WTC11 (cell line): ENCODE measurements at regions not wholly inside any gene's neighbourhood (a gene's known extent, or its start where the extent isn't known, plus 50 kb on each side); places are given as distances from the start of the nearest gene placed in this dataset.

Experiments used
- ATAC-seq: fragments of 200-7000 bp; cut with Tn5 transposase; 2 replicates; pipeline ENCODE4 v1.10.0; 2021; ENCODE audit warnings: mild to moderate bottlenecking, moderate library complexity
- CTCF ChIA-PET: fragments of 300-600 bp; sonication (Branson Sonifier 250); formaldehyde crosslinking; loops from one replicate; lab custom pipeline; 2021; ENCODE audit warnings: antibody characterized with exemption; lab: Charles Lee
- POLR2A ChIA-PET: fragments of 350-600 bp; sonication (Branson Sonifier 250); formaldehyde crosslinking; loops from one replicate; lab custom pipeline; 2021; ENCODE audit warnings: antibody characterized with exemption; lab: Charles Lee
- DNase-seq: peaks from one replicate; pipeline ENCODE4 v3.0.0; 2021; ENCODE audit warnings: low spot score
- H3K27ac Mint-ChIP-seq: 2 replicates; pipeline ENCODE4 v1.8.0; 2021; ENCODE audit warnings: mixed read lengths
- H3K27me3 Mint-ChIP-seq: 2 replicates; pipeline ENCODE4 v1.8.0; 2021; ENCODE audit warnings: low read depth, mild to moderate bottlenecking, moderate library complexity, mixed read lengths
- H3K36me3 Mint-ChIP-seq: 2 replicates; pipeline ENCODE4 v1.8.0; 2021; ENCODE audit warnings: mixed read lengths
- H3K4me1 Mint-ChIP-seq: 2 replicates; pipeline ENCODE4 v1.8.0; 2022; ENCODE audit warnings: mixed read lengths
- H3K4me3 Mint-ChIP-seq: 2 replicates; pipeline ENCODE4 v1.8.0; 2021; ENCODE audit warnings: mild to moderate bottlenecking, moderate library complexity, mixed read lengths
- H3K9me3 Mint-ChIP-seq: 2 replicates; pipeline ENCODE4 v1.8.0; 2021; ENCODE audit warnings: mixed read lengths
- ATF1 ChIP-seq: sonication (generic); formaldehyde crosslinking; IDR thresholded peaks from 2 replicates; pipeline ENCODE4 v1.8.1; 2023; ENCODE audit warnings: mild to moderate bottlenecking, moderate library complexity, missing genetic modification reagents
- E2F4 ChIP-seq: sonication (generic); formaldehyde crosslinking; IDR thresholded peaks from 2 replicates; pipeline ENCODE4 v1.8.1; 2022; ENCODE audit warnings: low read depth, mild to moderate bottlenecking, moderate library complexity, missing genetic modification reagents, borderline replicate concordance
- ELF4 ChIP-seq: sonication (generic); formaldehyde crosslinking; IDR thresholded peaks from 2 replicates; pipeline ENCODE4 v1.8.1; 2022; ENCODE audit warnings: low read depth, mild to moderate bottlenecking, moderate library complexity, missing genetic modification reagents
- ESRRA ChIP-seq: sonication (generic); formaldehyde crosslinking; IDR thresholded peaks from 2 replicates; pipeline ENCODE4 v1.8.1; 2022; ENCODE audit warnings: mild to moderate bottlenecking, missing genetic modification reagents, borderline replicate concordance
- FOXJ3 ChIP-seq: sonication (generic); formaldehyde crosslinking; IDR thresholded peaks from 2 replicates; pipeline ENCODE4 v1.9.0; 2021; ENCODE audit warnings: missing genetic modification reagents, mild to moderate bottlenecking, borderline replicate concordance
- FOXP1 ChIP-seq: sonication (generic); formaldehyde crosslinking; IDR thresholded peaks from 2 replicates; pipeline ENCODE4 v1.8.0; 2022; ENCODE audit warnings: missing genetic modification reagents, mild to moderate bottlenecking, moderate library complexity, borderline replicate concordance
- HMGA2 ChIP-seq: fragments of 250-450 bp; sonication (Bioruptor Pico); IDR thresholded peaks from 2 replicates; pipeline ENCODE4 v1.4.0; 2021; ENCODE audit warnings: mild to moderate bottlenecking, moderate library complexity
- JAZF1 ChIP-seq: fragments of 250-450 bp; sonication (Bioruptor Pico); IDR thresholded peaks from 2 replicates; pipeline ENCODE4 v1.9.0; 2021; ENCODE audit warnings: moderate library complexity, mild to moderate bottlenecking, inconsistent platforms
- KAT7 ChIP-seq: sonication (generic); formaldehyde crosslinking; IDR thresholded peaks from 2 replicates; pipeline ENCODE4 v1.8.1; 2023; ENCODE audit warnings: missing genetic modification reagents, mild to moderate bottlenecking, borderline replicate concordance
- NFE2L1 ChIP-seq: sonication (generic); formaldehyde crosslinking; IDR thresholded peaks from 2 replicates; pipeline ENCODE4 v1.8.1; 2023; ENCODE audit warnings: missing genetic modification reagents
- NFYB ChIP-seq: sonication (generic); formaldehyde crosslinking; conservative IDR thresholded peaks from 2 replicates; pipeline ENCODE4 v1.8.0; 2022; ENCODE audit warnings: low read depth, missing genetic modification reagents
- NR1H2 ChIP-seq: sonication (generic); formaldehyde crosslinking; IDR thresholded peaks from 2 replicates; pipeline ENCODE4 v1.9.0; 2021; ENCODE audit warnings: mild to moderate bottlenecking, moderate library complexity, missing genetic modification reagents
- NR3C1 ChIP-seq: sonication (generic); formaldehyde crosslinking; conservative IDR thresholded peaks from 2 replicates; pipeline ENCODE4 v1.8.1; 2023; ENCODE audit warnings: low read depth, mild to moderate bottlenecking, missing genetic modification reagents
- OVOL2 ChIP-seq: fragments of 250-450 bp; sonication (Bioruptor Pico); IDR thresholded peaks from 2 replicates; pipeline ENCODE4 v1.9.0; 2021; ENCODE audit warnings: mild to moderate bottlenecking, borderline replicate concordance
- TP53 ChIP-seq: sonication (generic); formaldehyde crosslinking; IDR thresholded peaks from 2 replicates; pipeline ENCODE4 v1.8.1; 2023; ENCODE audit warnings: mild to moderate bottlenecking, missing genetic modification reagents
- ZNF232 ChIP-seq: sonication (generic); formaldehyde crosslinking; IDR thresholded peaks from 2 replicates; pipeline ENCODE4 v1.8.0; 2022; ENCODE audit warnings: mild to moderate bottlenecking, missing genetic modification reagents
- ZNF396 ChIP-seq: fragments of 250-450 bp; sonication (Bioruptor Pico); IDR thresholded peaks from 2 replicates; pipeline ENCODE4 v1.8.0; 2021; ENCODE audit warnings: mild to moderate bottlenecking, moderate library complexity, borderline replicate concordance
- ZNF423 ChIP-seq: fragments of 250-450 bp; sonication (Bioruptor Pico); IDR thresholded peaks from 2 replicates; pipeline ENCODE4 v2.1.2; 2022; ENCODE audit warnings: mild to moderate bottlenecking, moderate library complexity
- ZSCAN18 ChIP-seq: fragments of 250-450 bp; sonication (Bioruptor Pico); IDR thresholded peaks from 2 replicates; pipeline ENCODE4 v2.1.2; 2022; ENCODE audit warnings: mild to moderate bottlenecking, moderate library complexity
- TF ChIP-seq, protein P1 (sequence below): sonication (generic); formaldehyde crosslinking; IDR thresholded peaks from 2 replicates; pipeline ENCODE4 v1.8.1; 2023; ENCODE audit warnings: mild to moderate bottlenecking, missing genetic modification reagents
- TF ChIP-seq, protein P2 (sequence below): sonication (generic); formaldehyde crosslinking; IDR thresholded peaks from 2 replicates; pipeline ENCODE4 v1.8.1; 2022; ENCODE audit warnings: mild to moderate bottlenecking, missing genetic modification reagents, moderate library complexity, borderline replicate concordance
- TF ChIP-seq, protein P3 (sequence below): sonication (generic); formaldehyde crosslinking; IDR thresholded peaks from 2 replicates; pipeline ENCODE4 v1.8.1; 2022; ENCODE audit warnings: mild to moderate bottlenecking, moderate library complexity, missing genetic modification reagents

DNA sequence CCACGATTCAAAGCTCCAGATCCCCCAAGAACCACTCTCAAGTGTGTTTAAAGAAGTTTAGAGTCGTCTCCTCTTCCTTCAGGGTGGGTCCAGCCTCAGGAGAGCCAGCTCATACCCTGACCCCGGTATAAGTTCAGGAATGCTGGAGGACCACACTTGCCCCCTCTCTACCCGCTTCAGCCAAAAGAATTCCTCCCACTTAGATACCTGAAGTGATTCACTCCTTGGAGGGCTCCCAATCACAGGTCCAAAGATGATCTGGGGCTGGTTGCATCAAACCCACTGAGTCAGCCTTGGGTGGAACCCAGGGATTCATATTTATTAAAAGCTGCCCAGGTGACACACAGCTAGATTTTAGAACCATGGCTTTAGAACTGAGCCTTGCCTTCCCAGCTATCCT lies 133.5 kb upstream of the PARP11 start:
- ATAC-seq = no peak
- H3K4me1 Mint-ChIP-seq = peaks cover 17% of the 10 kb centered on the region
- POLR2A ChIA-PET = no interaction called here

DNA sequence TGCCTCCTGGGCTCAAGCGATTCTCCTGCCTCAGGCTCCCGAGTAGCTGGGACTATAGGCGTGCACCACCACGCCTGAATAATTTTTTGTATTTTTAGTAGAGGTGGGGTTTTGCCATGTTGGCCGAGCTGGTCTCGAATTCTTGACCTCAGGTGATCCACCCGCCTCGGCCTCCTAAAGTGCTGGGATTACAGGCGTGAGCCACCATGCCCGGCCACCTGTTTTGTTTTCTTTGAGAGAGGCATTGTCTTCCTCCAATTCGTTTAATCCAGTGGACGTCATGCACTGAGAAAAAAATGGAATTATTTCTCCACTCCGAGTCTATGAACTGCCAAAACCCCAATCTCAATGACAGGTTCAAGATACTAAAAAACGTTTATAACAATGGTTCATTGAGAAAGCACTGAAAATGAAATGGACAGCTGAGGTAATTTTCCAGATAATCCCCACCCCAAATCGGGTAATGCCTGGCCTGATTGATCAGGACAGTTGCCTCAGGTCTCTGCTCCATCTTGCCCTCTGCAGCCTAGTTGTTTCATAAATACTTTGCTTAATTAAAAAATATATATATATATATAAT lies 132.7 kb upstream of the PARP11 start:
- Mint-ChIP-seq H3K36me3 (peaks cover 11% of the 10 kb centered on the region), H3K4me3 (no peak overlapping the region), H3K27me3 (peaks cover 3% of the 10 kb centered on the region), H3K4me1 (peaks cover 14% of the 10 kb centered on the region), H3K27ac (no peak overlapping the region; the same call in 1 of the 2 replicates), H3K9me3 (peaks cover 14% of the 10 kb centered on the region)
- no peak for TF ChIP-seq ZNF396 (CRISPR knock-in tag)
- no peak for TF ChIP-seq TP53
- no peak for TF ChIP-seq E2F4
- TF ChIP-seq NR1H2 (CRISPR knock-in tag) = no peak
- no peak for TF ChIP-seq HMGA2
- TF ChIP-seq ZNF423 (CRISPR knock-in tag) = no peak
- no peak for TF ChIP-seq NFE2L1 (CRISPR knock-in tag)
- TF ChIP-seq, protein P1, sequence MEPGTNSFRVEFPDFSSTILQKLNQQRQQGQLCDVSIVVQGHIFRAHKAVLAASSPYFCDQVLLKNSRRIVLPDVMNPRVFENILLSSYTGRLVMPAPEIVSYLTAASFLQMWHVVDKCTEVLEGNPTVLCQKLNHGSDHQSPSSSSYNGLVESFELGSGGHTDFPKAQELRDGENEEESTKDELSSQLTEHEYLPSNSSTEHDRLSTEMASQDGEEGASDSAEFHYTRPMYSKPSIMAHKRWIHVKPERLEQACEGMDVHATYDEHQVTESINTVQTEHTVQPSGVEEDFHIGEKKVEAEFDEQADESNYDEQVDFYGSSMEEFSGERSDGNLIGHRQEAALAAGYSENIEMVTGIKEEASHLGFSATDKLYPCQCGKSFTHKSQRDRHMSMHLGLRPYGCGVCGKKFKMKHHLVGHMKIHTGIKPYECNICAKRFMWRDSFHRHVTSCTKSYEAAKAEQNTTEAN = no peak
- TF ChIP-seq NFYB = no peak
- no peak for TF ChIP-seq JAZF1 (CRISPR knock-in tag)
- TF ChIP-seq ATF1 = no peak
- no peak for ATAC-seq
- no peak for DNase-seq
- POLR2A ChIA-PET = no interaction called here
- CTCF ChIA-PET = interaction anchor here (0.9 to 1.8 kb wide), 3 partner anchors 26 to 271 kb away, joined by 3 to 5 read pairs (median 3); no protein-coding TSS in a partner anchor

More for the DNA sequence above, 133.5 kb upstream of the PARP11 start:
- no peak for TF ChIP-seq ZNF423 (CRISPR knock-in tag)
- TF ChIP-seq JAZF1 (CRISPR knock-in tag) = no peak
- no peak for TF ChIP-seq E2F4
- peaks cover 6% of the 10 kb centered on the region for H3K9me3 Mint-ChIP-seq
- H3K27me3 Mint-ChIP-seq = no peaks in the 10 kb centered on the region; the same call in 1 of the 2 replicates
- DNase-seq = no peak
- no peak overlapping the region for H3K4me3 Mint-ChIP-seq
- CTCF ChIA-PET = interaction anchor here (0.6 to 1.2 kb wide), 3 partner anchors 26 to 270 kb away, joined by 3 read pairs; no protein-coding TSS in a partner anchor
- no peak overlapping the region for H3K27ac Mint-ChIP-seq
- H3K36me3 Mint-ChIP-seq = 0 out of 2 replicates have a peak, but pooled peaks cover 4% of the 10 kb centered on the region

DNA sequence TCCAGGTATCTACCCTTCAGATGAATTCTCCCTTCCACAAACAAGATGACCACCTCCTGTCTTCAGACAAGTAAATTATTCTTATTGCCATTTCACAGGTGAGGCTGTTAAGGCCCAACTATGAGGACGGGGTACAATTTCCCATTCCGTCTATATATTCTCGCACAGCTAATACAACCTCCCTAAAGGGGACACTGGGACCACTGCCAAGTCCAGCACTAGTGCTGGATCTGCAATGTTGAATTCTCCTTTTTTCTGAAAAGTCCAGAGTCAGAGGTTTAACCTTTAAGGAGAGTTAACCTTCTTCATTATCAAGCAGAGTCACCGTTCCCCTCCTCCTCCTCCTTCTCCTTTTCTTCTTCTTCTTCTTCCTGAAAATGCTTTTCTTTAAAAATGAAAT lies 130.4 kb upstream of the PARP11 start:
- ChIA-PET POLR2A (no interaction called here), CTCF (no interaction called here)
- Mint-ChIP-seq H3K9me3 (peaks cover 26% of the 10 kb centered on the region), H3K4me3 (no peak overlapping the region), H3K4me1 (peaks cover 26% of the 10 kb centered on the region), H3K27ac (no peak overlapping the region), H3K27me3 (peaks cover 10% of the 10 kb centered on the region), H3K36me3 (peaks cover 18% of the 10 kb centered on the region)
- no peak for ATAC-seq
- no peak for DNase-seq
- no peak for TF ChIP-seq FOXJ3
- no peak for TF ChIP-seq NR3C1
- no peak for TF ChIP-seq NR1H2 (CRISPR knock-in tag)
- no peak for TF ChIP-seq OVOL2 (CRISPR knock-in tag)

DNA sequence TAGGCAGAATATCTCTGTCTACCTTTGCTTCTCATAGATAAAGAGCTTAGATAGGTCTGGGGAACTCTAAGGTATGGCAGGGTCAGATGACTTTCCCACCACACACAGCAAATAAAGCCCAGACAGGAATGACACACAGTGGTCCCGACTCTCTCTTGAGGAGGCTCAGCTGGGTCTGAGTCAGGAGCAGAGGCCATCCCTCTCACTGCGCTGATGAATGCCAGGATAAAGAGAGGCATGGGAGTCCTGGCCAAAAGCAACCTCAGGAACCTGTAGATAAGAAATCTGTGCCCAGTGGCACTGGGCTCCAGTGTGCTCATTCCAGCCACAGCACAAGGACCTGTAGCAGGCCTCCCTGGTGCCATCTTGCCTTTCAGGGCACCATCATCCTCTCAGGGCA lies 129.4 kb upstream of the PARP11 start:
- peaks cover 26% of the 10 kb centered on the region for H3K9me3 Mint-ChIP-seq
- H3K4me3 Mint-ChIP-seq = no peak overlapping the region
- H3K4me1 Mint-ChIP-seq = peaks cover 26% of the 10 kb centered on the region
- DNase-seq (no peak), ATAC-seq (no peak)
- ChIA-PET CTCF (no interaction called here), POLR2A (no interaction called here)
- no peak overlapping the region for H3K27ac Mint-ChIP-seq
- peaks cover 14% of the 10 kb centered on the region for H3K27me3 Mint-ChIP-seq
- peaks cover 18% of the 10 kb centered on the region for H3K36me3 Mint-ChIP-seq
- TF ChIP-seq ZSCAN18 (CRISPR knock-in tag) = no peak
- TF ChIP-seq KAT7 (CRISPR knock-in tag) = no peak
- TF ChIP-seq, protein P2, sequence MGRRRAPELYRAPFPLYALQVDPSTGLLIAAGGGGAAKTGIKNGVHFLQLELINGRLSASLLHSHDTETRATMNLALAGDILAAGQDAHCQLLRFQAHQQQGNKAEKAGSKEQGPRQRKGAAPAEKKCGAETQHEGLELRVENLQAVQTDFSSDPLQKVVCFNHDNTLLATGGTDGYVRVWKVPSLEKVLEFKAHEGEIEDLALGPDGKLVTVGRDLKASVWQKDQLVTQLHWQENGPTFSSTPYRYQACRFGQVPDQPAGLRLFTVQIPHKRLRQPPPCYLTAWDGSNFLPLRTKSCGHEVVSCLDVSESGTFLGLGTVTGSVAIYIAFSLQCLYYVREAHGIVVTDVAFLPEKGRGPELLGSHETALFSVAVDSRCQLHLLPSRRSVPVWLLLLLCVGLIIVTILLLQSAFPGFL (CRISPR knock-in tag) = no peak
- TF ChIP-seq ESRRA (CRISPR knock-in tag) = no peak
- TF ChIP-seq ZNF232 = no peak
- TF ChIP-seq FOXP1 (CRISPR knock-in tag) = no peak
- TF ChIP-seq ELF4 (CRISPR knock-in tag) = no peak
- TF ChIP-seq JAZF1 (CRISPR knock-in tag) = no peak
- TF ChIP-seq, protein P3, sequence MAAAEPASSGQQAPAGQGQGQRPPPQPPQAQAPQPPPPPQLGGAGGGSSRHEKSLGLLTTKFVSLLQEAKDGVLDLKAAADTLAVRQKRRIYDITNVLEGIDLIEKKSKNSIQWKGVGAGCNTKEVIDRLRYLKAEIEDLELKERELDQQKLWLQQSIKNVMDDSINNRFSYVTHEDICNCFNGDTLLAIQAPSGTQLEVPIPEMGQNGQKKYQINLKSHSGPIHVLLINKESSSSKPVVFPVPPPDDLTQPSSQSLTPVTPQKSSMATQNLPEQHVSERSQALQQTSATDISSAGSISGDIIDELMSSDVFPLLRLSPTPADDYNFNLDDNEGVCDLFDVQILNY (CRISPR knock-in tag) = no peak
